PFSK-1 (cell line): ENCODE measurements at regions not wholly inside any gene's neighbourhood (a gene's known extent, or its start where the extent isn't known, plus 50 kb on each side); places are given as distances from the start of the nearest gene placed in this dataset.

Source experiments
- FOXP2 ChIP-seq: optimal IDR thresholded peaks from 2 replicates; pipeline ENCODE3; 2011; ENCODE audit warnings: borderline replicate concordance, control low read depth, inconsistent platforms; ENCODE audit not compliant: insufficient read depth; ENCODE audit errors: extremely low read length, extremely low read depth
- POLR2AphosphoS5 ChIP-seq: IDR thresholded peaks from 2 replicates; pipeline ENCODE4 v1.6.1; 2012; ENCODE audit warnings: low read depth, mild to moderate bottlenecking, control low read depth, low read length, moderate library complexity
- REST ChIP-seq, 2 experiments: IDR thresholded peaks; 2 replicates each; pipeline versions ENCODE4 v1.6.1 to v1.8.0; 2011 to 2012; ENCODE audit warnings: low read depth in 2 of 2, low read length in 2 of 2, control low read depth in 1 of 2, inconsistent platforms in 1 of 2, mild to moderate bottlenecking in 1 of 2, moderate library complexity in 1 of 2; ENCODE audit not compliant: insufficient read depth in 1 of 2
- SIN3A ChIP-seq: IDR thresholded peaks from 2 replicates; pipeline ENCODE4 v1.6.1; 2012; ENCODE audit warnings: mild to moderate bottlenecking, low read length, moderate library complexity, borderline replicate concordance; ENCODE audit not compliant: insufficient read depth
- TAF1 ChIP-seq: IDR thresholded peaks from 2 replicates; pipeline ENCODE4 v1.6.1; 2012; ENCODE audit warnings: low read length, control low read depth, borderline replicate concordance; ENCODE audit not compliant: insufficient read depth

- TF ChIP-seq POLR2AphosphoS5 (no peak), TAF1 (no peak), REST (IDR thresholded peaks at IDR 0.05; ENCODE audit: insufficient read depth in 1 of 2, low read depth in 2 of 2, low read length in 2 of 2) (no peak), SIN3A (no peak), FOXP2 (no peak)
Measured at GRCh38 chr7:16121876-16122390, 299.4 kb downstream of the CRPPA start.
